Caco-2 (cell line): ENCODE measurements at regions not wholly inside any gene's neighbourhood (a gene's known extent, or its start where the extent isn't known, plus 50 kb on each side); places are given as distances from the start of the nearest gene placed in this dataset.

ENCODE experiments used
- BruUV-seq: library from RNA; stranded (reverse); fragments of 400-500 nt; replicated peaks from 2 replicates; lab custom pipeline; 2021; lab: Mats Ljungman, UMichigan
- CTCF ChIA-PET: fragments of 300-600 bp; sonication (Branson Sonifier 250); formaldehyde crosslinking; loops from one replicate; lab custom pipeline; 2022; ENCODE audit warnings: antibody characterized with exemption; lab: Charles Lee
- POLR2A ChIA-PET: fragments of 300-600 bp; sonication (Branson Sonifier 250); formaldehyde crosslinking; loops from one replicate; lab custom pipeline; 2022; ENCODE audit warnings: antibody characterized with exemption; lab: Charles Lee
- DNase-seq, 2 experiments: peaks; one replicate each; pipeline versions ENCODE4 v3.0.0 to v3.0.0-alpha.2; 2020 to 2022
- H3K27me3 ChIP-seq: replicated peaks from 2 replicates; pipeline ENCODE4 v1.6.0; 2011; ENCODE audit warnings: low read length; ENCODE audit not compliant: control insufficient read depth, insufficient read depth
- H3K36me3 ChIP-seq: 2 replicates; pipeline ENCODE4 v1.5.1; 2011; ENCODE audit warnings: low read length; ENCODE audit not compliant: control insufficient read depth, insufficient read depth
- H3K4me1 ChIP-seq: fragments of 250-450 bp; sonication (Bioruptor Pico); 2 replicates; pipeline ENCODE4 v1.5.1; 2020; ENCODE audit warnings: mild to moderate bottlenecking
- H3K4me3 ChIP-seq: 2 replicates; pipeline ENCODE4 v1.5.1; 2011; ENCODE audit warnings: low read depth, mild to moderate bottlenecking, control low read depth, low read length
- H3K9me3 ChIP-seq: fragments of 250-450 bp; sonication (Bioruptor Pico); 2 replicates; pipeline ENCODE4 v1.5.1; 2020; ENCODE audit warnings: mild to moderate bottlenecking, moderate library complexity
- H3K27ac Mint-ChIP-seq: one replicate; pipeline ENCODE4 v1.8.0; 2022; ENCODE audit warnings: mixed read lengths; ENCODE audit not compliant: unreplicated experiment
- H3K27me3 Mint-ChIP-seq: one replicate; pipeline ENCODE4 v1.8.0; 2022; ENCODE audit warnings: mixed read lengths; ENCODE audit not compliant: insufficient read depth, unreplicated experiment
- H3K36me3 Mint-ChIP-seq: one replicate; pipeline ENCODE4 v1.8.0; 2022; ENCODE audit warnings: mild to moderate bottlenecking, mixed read lengths; ENCODE audit not compliant: insufficient read depth, unreplicated experiment
- H3K4me1 Mint-ChIP-seq: one replicate; pipeline ENCODE4 v1.8.0; 2022; ENCODE audit warnings: low read depth, mixed read lengths; ENCODE audit not compliant: unreplicated experiment
- H3K4me3 Mint-ChIP-seq: one replicate; pipeline ENCODE4 v1.8.0; 2022; ENCODE audit warnings: mild to moderate bottlenecking, moderate library complexity, mixed read lengths; ENCODE audit not compliant: unreplicated experiment
- H3K9me3 Mint-ChIP-seq: one replicate; pipeline ENCODE4 v1.8.0; 2022; ENCODE audit warnings: mixed read lengths; ENCODE audit not compliant: unreplicated experiment
- CTCF ChIP-seq, 2 experiments: fragments of 200-600 bp in 1 of 2; IDR thresholded peaks; 1 replicate in 1 of 2; 2 replicates in 1 of 2; pipeline versions ENCODE4 v1.5.1 to v1.8.0; 2011 to 2022; ENCODE audit warnings: antibody characterized with exemption in 1 of 2, control low read depth in 1 of 2, inconsistent platforms in 1 of 2, low read depth in 1 of 2, low read length in 1 of 2, mild to moderate bottlenecking in 1 of 2, moderate library complexity in 1 of 2; ENCODE audit not compliant: insufficient read depth in 1 of 2, severe bottlenecking in 1 of 2, unreplicated experiment in 1 of 2
- intact Hi-C: fragments of 100-400 bp; cut with micrococcal nuclease; formaldehyde crosslinking; loops from one replicate; pipeline ENCODE4 v1.10.0; 2022; ENCODE audit not compliant: unreplicated experiment

DNA sequence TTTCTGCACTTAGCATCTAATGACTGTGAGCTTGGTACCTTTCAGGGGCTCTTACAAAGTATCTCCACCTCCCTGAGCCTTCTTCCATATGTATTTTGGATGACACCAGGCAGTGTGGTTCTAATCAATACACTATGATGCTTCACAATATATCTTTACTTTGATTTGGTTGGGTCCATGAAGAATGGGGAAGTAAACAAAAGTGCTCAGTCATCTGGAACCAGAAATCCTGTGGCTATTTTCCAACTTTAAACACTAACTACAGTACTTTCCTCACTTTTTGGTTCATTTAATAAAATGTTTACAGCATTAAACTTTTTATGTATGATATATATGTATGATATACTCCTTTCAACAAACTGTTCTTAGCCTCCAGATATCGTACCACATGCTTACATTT, 216.4 kb upstream of the AFF2 start:
- no peak overlapping the region for H3K4me3 ChIP-seq
- no peaks in the 10 kb centered on the region for H3K27me3 Mint-ChIP-seq
- DNase-seq: no peak
- H3K36me3 ChIP-seq: no peaks in the 10 kb centered on the region
- H3K4me1 ChIP-seq: no peaks in the 10 kb centered on the region
- H3K27me3 ChIP-seq: no peaks in the 10 kb centered on the region
- TF ChIP-seq CTCF (IDR thresholded peaks at IDR 0.05; ENCODE audit: insufficient read depth in 1 of 2, low read depth in 1 of 2, low read length in 1 of 2, severe bottlenecking in 1 of 2, unreplicated experiment in 1 of 2): no peak
- BruUV-seq: no TSS peak
- H3K27ac Mint-ChIP-seq: no peak overlapping the region
- H3K36me3 Mint-ChIP-seq: no peaks in the 10 kb centered on the region
- ChIA-PET POLR2A (no interaction called here), CTCF (no interaction called here)
- H3K9me3 Mint-ChIP-seq: no peaks in the 10 kb centered on the region
- no peaks in the 10 kb centered on the region for H3K4me1 Mint-ChIP-seq
- intact Hi-C loops: no loop called here
- no peaks in the 10 kb centered on the region for H3K9me3 ChIP-seq
- H3K4me3 Mint-ChIP-seq: no peak overlapping the region

DNA sequence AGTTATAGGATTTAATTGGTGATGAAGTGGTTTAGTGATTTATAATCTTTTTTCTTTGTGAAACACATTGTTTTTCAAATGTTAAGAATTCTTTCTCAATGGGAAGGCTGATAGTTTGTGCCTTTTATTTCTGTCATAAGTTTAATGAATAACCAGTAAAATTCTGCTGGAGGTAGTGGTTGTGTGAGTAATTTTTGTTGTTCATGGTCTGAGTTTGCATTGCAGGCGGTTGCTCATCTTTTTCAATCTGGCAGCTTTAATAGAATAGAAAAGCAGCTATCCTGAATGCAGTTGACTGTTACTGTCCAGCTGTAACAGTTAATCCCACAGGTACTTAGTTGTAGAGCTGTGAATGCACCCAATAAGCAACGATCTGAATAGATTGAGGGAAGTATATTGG, 215.6 kb upstream of the AFF2 start:
- Histone ChIP-seq H3K27me3 (no peaks in the 10 kb centered on the region), H3K4me1 (no peaks in the 10 kb centered on the region), H3K4me3 (no peak overlapping the region), H3K9me3 (no peaks in the 10 kb centered on the region), H3K36me3 (no peaks in the 10 kb centered on the region)
- no peak for DNase-seq
- intact Hi-C loops: no loop called here
- CTCF ChIA-PET: no interaction called here
- TF ChIP-seq CTCF (IDR thresholded peaks at IDR 0.05; ENCODE audit: insufficient read depth in 1 of 2, low read depth in 1 of 2, low read length in 1 of 2, severe bottlenecking in 1 of 2, unreplicated experiment in 1 of 2): no peak
- no peaks in the 10 kb centered on the region for H3K9me3 Mint-ChIP-seq
- no peaks in the 10 kb centered on the region for H3K27me3 Mint-ChIP-seq
- H3K27ac Mint-ChIP-seq: no peak overlapping the region
- H3K36me3 Mint-ChIP-seq: no peaks in the 10 kb centered on the region
- no peaks in the 10 kb centered on the region for H3K4me1 Mint-ChIP-seq
- no TSS peak for BruUV-seq
- H3K4me3 Mint-ChIP-seq: no peak overlapping the region
- POLR2A ChIA-PET: no interaction called here

- ChIA-PET POLR2A (no interaction called here), CTCF (no interaction called here)
- no TSS peak for BruUV-seq
- no peak overlapping the region for H3K27ac Mint-ChIP-seq
- intact Hi-C loops: no loop called here
- Histone ChIP-seq H3K27me3 (no peaks in the 10 kb centered on the region), H3K4me1 (no peaks in the 10 kb centered on the region), H3K36me3 (no peaks in the 10 kb centered on the region), H3K4me3 (no peak overlapping the region), H3K9me3 (no peaks in the 10 kb centered on the region)
- no peaks in the 10 kb centered on the region for H3K36me3 Mint-ChIP-seq
- H3K27me3 Mint-ChIP-seq: no peaks in the 10 kb centered on the region
- H3K9me3 Mint-ChIP-seq: no peaks in the 10 kb centered on the region
- DNase-seq: no peak
- H3K4me3 Mint-ChIP-seq: no peak overlapping the region
- H3K4me1 Mint-ChIP-seq: no peaks in the 10 kb centered on the region
- TF ChIP-seq CTCF (IDR thresholded peaks at IDR 0.05; ENCODE audit: insufficient read depth in 1 of 2, low read depth in 1 of 2, low read length in 1 of 2, severe bottlenecking in 1 of 2, unreplicated experiment in 1 of 2): no peak
Measured at GRCh38 chrX:148288451-148288850, 212.0 kb upstream of the AFF2 start.
